AG08396 (cell line): ENCODE measurements at regions not wholly inside any gene's neighbourhood (a gene's known extent, or its start where the extent isn't known, plus 50 kb on each side); places are given as distances from the start of the nearest gene placed in this dataset.
"Not testable (repeated sequence)": the region's sequence is repeated elsewhere in the genome, so short reads cannot be mapped to it uniquely, and the experiment has no call there.

Experiments used
- DNase-seq: peaks from one replicate; pipeline ENCODE4 v3.0.0; 2012; ENCODE audit warnings: low spot score, mixed read lengths

DNA sequence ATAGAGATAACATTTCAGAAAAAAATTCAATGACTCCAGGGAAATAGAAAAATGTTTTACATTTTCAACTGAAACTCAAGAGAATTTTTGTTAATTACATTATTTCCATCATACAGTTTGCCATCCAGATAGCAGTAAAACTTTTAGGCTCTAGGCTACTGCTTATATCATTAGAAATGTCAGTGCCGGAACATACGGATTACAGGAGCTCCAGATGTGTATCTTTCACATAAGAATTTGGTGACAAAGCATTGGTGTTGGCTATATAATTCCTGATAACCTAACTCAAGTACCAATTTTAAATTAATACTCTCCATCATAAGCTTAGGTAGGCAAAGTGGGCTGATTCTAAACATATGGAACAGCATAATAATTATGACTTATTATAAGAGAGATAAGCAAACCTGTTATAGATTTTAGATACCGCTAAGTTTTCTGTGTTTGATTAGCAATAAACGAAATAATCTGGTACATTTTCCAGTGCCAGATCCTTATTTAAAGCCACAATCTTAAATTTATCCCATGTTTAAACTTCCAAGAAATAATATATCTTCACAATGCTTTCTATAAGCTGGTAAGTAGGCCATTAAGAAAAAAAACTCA is 637.9 kb downstream of the NXPH1 start:
- no peak for DNase-seq

DNA sequence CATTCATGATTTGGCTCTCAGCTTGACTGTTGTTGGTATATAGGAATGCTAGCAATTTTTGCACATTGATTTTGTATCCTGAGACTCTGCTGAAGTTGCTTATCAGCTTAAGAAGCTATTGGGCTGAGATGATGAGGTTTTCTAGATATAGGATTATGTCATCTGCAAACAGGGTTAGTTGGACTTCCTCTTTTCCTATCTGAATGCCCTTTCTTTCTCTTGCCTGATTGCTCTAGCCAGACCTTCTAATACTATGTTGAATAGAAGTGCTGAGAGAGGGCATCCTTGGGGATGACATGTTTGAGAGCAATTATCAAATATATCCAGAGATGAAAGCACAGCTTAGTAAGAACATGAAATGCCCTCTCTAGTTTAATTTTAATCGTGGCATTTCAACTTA is 642.4 kb downstream of the NXPH1 start:
- DNase-seq, result not testable (repeated sequence)

DNA sequence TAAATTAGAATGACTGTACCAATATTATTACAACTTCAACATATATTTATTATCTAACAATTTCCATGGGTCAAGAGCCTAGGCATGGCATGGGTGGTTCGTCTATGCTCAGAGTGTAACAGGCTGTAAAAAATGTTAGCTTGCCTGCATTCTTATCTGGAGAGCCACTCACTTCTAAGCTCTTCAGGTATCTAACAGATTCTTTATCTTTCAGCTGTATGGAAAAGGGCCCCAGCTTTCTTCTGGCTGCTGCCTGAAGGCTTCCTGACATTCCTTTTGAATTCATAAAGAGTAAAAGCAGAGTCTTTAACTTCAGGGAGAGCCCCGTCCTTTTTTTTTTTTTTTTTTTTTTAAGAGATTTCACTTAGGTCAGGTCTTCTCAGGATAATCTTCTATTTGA is 648.8 kb downstream of the NXPH1 start:
- no peak for DNase-seq

DNA sequence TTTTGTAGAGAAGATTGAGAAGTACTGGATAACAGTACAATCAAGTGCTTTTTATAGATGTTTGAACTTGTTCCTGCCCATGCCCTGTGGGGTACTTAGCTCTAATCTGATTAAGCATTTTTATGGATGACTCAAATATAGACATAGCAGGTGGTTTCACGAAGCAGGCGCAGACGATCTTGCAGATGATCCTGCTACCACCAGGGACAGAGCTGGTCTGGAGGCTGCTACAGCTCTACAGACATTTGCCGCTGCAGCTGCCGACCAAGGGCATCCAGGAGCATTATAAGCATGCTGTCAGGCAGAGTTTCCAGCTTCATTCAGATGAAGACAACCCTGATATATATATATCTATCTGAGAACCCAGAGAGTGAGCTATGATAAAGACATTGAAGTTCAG is 650.4 kb downstream of the NXPH1 start:
- DNase-seq, result no peak

DNA sequence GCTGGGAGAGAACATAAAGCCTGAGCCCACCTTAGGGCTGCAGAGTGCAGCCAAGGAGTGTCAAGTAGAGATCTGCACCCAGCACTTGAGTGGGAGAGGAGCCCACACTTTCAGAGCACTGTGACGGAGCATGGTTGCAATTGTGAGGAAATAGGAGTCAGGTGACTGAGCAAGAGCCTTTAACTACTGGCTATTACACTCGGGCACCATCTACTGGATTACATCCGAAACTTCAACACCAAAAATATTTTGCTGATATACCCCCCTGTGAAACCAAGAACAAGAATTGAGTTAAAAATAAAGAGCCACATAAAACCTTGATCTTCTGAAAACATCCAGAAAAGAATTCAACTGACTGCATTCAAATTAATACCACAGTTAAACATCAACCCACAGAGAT is 657.9 kb downstream of the NXPH1 start:
- DNase-seq, result no peak

DNA sequence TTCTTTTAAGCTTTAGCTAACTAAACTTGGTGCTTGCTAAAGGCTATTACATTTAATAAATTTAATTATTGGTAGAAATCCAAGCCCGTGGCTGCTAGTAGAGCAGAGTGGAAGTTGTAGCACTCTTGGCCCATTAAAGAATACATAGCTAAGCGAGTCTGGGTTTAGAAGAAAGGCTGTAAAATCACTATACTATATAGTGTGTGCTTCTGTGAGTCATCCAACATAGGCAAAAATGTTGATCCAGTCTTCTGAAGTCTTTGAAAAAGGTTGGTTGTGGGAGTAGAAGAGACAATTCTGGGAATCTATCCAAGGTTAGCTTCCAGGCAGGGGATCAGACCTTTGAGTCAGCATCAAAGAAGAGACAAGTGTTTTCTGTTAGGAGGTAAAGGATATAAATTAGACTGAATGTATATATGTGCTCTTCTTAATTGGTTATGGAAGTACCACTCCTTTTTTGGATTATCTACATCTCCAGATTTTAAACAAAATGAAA is 664.2 kb downstream of the NXPH1 start:
- no peak for DNase-seq

DNA sequence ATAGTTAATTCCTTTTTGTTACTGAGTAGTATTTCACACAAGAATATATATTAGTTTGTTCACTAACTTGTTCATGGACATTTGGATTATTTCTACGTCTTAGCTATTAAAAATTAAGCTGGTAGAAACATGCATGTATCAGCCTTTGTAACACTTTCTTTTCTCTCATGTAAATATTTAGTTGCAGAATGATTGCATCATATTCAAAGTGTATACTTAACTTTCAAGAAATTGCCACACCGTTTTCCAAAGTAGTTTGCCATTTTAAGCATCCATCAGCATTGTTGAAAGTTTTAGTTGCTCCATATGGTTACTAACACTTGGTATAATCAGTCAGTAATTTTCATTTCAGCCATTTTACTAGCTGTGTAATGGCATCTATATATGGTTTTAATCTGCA is 666.9 kb downstream of the NXPH1 start:
- no peak for DNase-seq

DNA sequence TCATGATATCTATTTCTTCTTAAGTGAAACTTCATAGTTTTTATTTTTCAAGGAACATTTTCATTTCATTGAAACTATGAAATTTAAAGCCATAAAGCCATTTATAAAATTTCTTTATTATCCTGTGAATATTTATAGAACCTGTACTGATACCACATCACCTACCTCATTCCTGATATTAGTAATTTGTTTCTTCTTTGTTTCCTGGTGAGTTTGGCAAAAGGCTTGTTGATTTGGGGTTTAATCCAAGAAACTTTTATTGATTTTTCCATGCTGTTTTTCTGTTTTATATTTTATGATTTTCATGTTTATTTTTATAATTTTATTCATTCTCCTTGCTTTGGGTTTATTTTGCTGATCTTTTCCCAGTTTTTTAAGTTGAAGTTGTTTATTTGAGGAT is 669.4 kb downstream of the NXPH1 start:
- DNase-seq, result no peak

DNA sequence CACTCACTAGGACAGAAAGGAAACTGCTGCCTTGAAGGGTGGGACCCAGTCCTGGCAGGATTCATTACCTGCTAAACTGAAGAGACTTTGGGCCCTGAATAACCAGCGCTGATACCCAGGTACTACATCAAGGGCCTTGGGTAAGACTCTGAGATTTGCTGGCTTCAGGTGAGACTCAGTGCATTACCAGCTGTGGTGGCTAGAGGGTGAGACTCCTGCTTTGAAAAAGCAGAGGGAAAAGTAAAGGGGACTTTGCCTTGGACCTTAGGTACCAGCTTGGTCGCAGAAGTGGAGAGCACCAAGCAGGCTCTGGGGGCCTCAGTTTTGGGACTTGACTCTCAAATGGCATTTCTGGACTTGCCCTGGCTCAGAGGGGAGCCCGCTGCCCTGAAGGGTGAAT is 673.3 kb downstream of the NXPH1 start:
- no peak for DNase-seq

DNA sequence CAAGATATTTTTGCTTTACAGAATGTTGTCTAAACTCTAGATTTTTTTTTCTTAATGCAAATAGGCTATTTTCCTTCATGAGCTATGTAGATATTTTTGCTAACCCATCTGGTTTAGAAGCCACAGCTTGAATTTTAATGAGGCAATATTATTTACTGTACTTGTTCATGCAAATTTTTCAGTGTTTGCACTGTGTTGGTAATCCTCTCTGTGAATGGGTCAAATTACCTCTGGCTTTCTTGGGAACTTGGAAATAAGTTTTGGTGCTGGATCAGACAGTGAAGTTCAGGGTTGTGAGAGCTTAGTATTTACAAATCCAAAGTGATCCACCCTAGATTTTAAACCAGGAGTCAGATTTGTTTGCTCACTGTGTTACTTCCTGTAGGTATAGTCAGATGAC is 686.9 kb downstream of the NXPH1 start:
- no peak for DNase-seq

DNA sequence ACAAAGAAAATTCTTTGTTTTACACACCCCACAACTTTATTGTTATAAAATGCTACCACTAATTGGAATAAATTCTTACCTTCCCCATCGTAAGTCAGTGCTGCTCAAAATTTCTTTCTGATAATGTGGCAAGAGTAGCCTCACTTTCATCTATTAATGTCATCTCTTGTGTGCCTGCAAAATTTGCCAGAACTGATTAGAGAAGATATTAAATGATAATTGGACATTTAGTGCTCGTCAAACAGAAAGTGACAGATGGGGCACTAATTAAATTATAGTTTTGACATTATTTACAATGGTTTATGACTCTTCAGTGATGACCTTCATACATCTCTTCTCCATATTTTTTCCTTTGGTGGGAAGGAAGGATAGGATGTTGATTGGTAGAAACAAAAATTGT is 690.9 kb downstream of the NXPH1 start:
- DNase-seq, result no peak

DNA sequence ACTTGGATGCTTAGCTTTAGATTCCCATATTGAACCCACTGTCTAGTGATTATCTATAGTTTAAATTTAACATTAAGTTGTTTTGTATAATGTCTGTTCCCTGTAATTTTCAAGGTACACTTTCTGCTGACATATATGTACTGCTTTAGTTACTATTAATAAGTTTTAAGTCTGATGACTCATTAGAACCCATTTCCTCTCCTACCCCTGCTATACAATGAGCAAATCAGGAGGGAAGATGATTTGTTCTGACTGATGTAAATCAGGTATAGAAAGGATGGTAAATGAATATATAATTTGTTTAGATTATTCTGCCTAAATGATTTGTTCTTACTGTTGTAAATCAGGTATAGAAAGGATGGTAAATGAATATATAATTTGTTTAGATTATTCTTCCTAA is 691.8 kb downstream of the NXPH1 start:
- DNase-seq, result no peak

DNA sequence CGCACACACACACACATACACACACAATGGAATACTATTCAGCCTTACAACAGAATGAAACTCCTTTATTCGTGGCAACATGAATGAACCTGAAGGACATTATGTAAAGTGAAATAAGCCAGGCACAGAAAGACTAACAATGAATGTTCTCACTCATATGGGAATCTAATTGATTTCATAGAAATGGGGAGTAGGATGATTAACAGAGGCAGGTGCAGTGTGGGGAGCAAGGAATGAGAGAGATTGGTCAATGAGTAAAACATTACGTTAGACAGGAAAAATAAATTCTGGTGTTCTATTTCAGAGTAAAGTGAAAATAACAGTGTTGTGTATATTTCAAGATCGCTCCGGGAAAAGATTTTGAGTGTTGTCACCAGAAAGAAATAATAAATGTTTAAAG is 694.5 kb downstream of the NXPH1 start:
- DNase-seq, result no peak

DNA sequence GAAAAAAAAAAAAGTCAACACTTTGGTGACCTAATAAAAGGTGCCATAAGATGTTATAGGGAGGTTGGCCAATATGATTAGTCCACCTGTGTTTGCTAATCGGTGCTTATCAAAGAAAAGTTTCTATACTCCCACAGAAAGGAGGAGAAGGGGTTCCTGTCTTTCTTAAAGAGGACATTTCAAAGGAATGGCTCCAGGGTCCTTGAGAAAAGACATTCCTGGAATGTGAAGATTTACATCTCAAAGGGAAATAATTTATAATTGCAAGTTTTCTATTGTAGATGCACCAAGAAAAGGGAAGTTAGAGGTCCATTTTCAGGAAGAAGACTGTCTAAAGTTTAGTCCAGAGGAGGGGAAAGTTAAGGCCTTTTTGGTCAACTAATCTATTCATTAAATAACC is 715.3 kb downstream of the NXPH1 start:
- no peak for DNase-seq

DNA sequence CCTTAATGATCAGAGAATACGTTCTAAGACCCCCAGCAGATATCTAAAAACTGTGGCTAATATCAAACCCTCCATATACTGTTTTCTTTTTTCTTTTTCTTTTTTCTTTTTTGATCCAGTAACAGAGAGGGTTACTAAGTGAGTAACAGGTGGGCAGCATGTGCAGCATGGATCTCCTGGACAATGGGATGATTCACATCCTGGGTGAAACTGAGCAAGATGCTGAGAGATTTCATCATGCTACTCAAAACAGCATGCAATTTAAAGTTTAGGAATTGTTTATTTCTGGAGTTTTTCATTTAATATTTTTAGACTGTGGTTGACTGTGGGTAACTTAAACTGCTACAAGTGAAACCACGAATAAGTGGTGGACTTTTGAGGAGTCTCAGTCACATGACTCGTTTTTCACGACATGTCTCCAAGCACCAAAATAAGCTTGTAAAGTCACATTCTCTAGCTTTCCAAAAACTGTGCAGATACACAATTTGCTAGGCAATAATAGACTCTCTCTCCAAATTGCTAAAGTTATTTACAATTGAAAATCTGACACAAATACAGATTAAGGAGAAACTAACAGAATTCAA is 716.2 kb downstream of the NXPH1 start:
- DNase-seq, result no peak

DNA sequence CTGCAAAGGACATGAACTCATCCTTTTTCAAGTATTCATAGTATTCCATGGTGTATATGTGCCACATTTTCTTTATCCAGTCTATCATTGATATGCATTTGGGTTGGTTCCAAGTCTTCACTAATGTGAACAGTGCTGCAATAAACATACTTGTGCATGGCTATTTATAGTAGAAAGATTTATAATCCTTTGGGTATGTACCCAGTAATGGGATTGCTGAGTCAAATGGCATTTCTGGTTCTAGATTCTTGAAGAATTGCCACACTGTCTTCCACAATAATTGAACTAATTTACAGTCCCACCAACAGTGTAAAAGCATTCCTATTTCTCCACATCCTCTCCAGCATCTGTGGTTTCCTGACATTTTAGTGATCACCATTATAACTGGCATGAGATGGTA is 730.3 kb downstream of the NXPH1 start:
- DNase-seq, result not testable (repeated sequence)

DNA sequence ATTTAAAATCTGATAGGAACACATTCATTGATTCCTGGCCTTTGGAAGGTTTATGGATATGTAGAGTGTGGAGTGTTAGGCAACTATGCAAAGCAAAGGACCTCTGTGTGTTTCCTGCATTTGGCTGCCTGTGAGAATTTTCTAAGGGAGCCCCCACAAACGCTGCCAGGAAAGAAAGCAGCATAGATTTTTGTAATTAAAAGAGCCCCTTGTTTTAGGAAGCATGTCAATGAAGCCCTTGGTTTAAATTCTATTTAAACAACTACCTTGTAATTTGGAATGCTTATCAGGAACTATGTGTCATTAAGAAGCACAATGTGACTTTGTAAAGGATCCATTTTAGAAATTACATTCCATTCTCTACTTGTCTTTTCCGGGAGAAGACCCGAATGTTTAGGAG is 742.5 kb downstream of the NXPH1 start:
- DNase-seq, result no peak

DNA sequence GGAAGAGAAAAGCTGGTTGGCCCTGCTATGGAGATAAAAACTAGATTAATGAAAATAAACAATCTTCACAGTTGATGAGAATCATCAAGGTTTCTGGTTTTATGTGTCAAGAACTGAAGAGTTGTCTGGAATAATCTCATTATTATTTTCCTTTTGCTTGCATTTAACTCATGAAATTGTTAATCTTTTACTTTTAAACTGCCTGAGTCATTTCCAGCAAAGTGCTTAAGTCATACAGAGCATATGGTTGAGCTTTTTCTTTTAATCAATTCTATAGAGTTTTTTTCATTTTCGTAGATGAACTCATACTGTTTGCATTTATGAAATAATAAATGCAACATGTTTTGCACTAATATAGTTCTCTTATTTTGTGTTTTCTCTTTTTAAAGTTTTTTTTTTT is 747.9 kb downstream of the NXPH1 start:
- no peak for DNase-seq

DNA sequence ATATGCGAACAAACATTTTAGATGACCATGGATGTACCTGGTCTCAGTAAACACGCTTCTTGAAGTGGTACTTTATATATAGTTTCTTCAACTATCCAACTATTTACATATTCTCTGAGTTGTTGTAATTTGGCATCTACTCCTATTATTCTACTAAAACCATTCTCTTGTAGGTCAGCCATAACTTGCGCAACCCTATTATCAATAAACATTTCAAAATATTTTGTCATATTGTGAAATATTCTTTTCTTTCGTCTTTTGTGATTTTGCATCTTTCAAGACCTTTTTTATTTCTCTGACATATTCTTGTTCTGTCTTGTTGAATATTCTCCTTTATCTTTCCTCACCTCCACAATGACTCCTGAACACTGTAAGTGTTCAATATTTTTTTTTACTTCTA is 753.3 kb downstream of the NXPH1 start:
- no peak for DNase-seq

DNA sequence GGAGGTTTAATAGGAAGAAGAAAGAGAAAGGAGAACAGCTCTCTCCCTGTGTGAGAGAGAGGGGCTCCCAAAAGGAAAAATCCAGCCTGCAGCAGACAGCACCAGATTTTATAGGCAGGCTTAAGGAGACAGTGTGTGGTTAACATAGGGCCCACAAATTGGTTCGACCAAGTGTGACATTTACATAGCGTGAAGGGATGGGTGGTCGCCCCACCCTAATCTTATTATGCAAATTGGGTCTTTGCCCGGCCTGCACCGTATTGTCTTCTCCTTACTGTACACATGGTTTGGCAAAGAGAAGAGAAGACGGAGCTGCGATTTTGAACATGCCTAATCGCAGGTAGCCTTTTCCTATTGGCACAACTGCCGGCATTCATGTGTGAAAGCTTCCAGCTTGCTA is 756.3 kb downstream of the NXPH1 start:
- no peak for DNase-seq

DNA sequence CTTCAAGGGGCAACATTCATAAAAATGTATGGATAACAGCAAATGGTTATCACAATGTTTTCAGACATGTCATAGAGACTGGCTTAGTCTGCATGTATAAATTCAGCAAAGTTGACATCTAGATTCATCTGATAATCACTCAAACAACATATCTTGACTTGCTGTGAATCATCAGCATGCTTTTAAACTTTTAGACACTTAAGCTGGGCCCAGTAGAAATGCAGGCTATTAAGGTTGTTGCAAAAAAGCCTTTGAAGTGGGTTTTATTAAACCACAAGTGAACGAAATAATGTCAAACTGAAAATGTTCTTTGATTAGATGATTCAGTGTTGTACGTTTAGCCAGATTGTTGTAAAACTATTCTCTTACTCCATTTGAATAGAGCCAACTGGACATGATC is 759.6 kb downstream of the NXPH1 start:
- DNase-seq, result no peak

DNA sequence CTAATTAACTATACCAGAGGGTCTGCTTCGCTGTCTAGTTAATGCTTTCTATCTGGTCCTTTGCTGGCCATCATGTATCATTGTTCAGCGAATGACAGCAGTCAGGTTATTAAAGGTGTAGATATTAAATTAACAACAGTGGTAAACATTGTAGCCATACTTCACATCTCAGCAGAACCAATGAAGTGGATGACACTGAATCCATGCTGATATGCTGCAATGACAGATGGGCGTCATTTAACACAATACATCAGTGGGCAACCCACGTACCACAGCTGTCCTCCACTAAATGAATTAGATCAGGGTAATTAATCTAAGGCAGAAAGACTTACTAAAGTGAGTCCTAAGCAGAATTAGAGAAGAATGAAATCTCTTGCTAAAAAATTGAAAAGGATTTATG is 767.2 kb downstream of the NXPH1 start:
- DNase-seq, result no peak

DNA sequence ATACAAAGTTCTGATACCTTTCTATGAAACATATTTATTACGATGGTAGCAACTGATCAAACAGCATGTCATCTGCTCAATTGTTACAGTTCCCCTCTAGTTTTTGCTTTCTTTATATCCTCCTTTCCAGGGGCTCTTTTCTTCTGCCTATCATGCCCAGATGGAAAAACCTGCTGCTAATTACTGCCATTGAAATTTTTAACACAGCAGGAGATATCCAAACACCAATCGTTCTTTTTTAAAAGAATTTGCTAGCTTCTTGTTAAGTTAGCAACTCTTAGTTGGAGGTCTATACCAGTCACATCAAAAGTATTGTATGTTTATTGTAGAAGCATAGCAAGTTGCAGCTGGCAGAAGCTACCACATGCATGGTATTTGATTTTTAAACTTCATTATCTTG is 768.5 kb downstream of the NXPH1 start:
- no peak for DNase-seq

DNA sequence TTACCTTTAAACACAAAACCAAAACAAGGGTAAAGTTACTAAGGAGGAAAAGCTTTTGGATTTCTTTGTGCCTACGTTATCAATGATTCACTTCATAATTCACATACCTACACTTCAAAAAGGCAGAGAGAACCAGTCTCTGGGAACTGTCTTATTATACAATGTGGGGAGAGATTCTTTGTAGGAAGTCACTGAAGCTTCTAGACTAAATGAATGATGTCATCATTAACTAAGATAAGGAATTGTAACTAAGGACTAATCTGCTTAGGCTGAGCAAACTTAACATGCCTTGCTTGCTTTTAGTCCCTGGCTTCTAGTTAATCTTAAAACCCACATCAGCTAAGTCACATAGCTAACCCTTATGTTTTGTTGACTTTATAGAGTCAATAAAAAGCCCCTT is 771.2 kb downstream of the NXPH1 start:
- DNase-seq, result no peak
